Keratinocyte (primary cell): ENCODE measurements at regions not wholly inside any gene's neighbourhood (a gene's known extent, or its start where the extent isn't known, plus 50 kb on each side); places are given as distances from the start of the nearest gene placed in this dataset.

Experiments
- DNase-seq: peaks from one replicate; pipeline ENCODE4 v3.0.0-alpha.2; 2011; ENCODE audit warnings: low read depth, missing footprints, low spot score
- FAIRE-seq: peaks from 2 replicates; lab custom pipeline; 2011; peaks lifted over from hg19 to GRCh38; lab: Jason Lieb, UNC
- H2AFZ ChIP-seq: 2 replicates; pipeline ENCODE4 v1.6.0; 2012; ENCODE audit warnings: low read length, control low read depth, inconsistent platforms; ENCODE audit not compliant: control insufficient read depth
- H3K27ac ChIP-seq: 2 replicates; pipeline ENCODE4 v1.5.1; 2011; ENCODE audit warnings: low read length; ENCODE audit not compliant: control insufficient read depth, insufficient read depth
- H3K27me3 ChIP-seq: 3 replicates; pipeline ENCODE4 v1.6.0; 2011; ENCODE audit warnings: low read length; ENCODE audit not compliant: control insufficient read depth, insufficient read depth; ENCODE audit errors: extremely low read depth
- H3K36me3 ChIP-seq, 2 experiments: 2 replicates in 1 of 2; 3 replicates in 1 of 2; pipeline ENCODE4 v1.5.1; 2011; ENCODE audit warnings: low read length in 2 of 2, mild to moderate bottlenecking in 1 of 2; ENCODE audit not compliant: control insufficient read depth in 2 of 2, insufficient read depth in 2 of 2; ENCODE audit errors: extremely low read depth in 1 of 2
- H3K4me1 ChIP-seq: 3 replicates; pipeline ENCODE4 v1.5.1; 2011; ENCODE audit warnings: low read length; ENCODE audit not compliant: control insufficient read depth, insufficient read depth; ENCODE audit errors: extremely low read depth
- H3K4me2 ChIP-seq: 3 replicates; pipeline ENCODE4 v1.6.0; 2011; ENCODE audit warnings: low read depth, low read length; ENCODE audit not compliant: control insufficient read depth, insufficient read depth; ENCODE audit errors: extremely low read depth
- H3K4me3 ChIP-seq, 3 experiments: fragments of 200-600 bp in 1 of 3; sonication (generic) in 1 of 3; 2 replicates in 2 of 3; 3 replicates in 1 of 3; pipeline ENCODE4 v1.5.1; 2011 to 2016; ENCODE audit warnings: low read length in 3 of 3, mild to moderate bottlenecking in 3 of 3, control low read depth in 2 of 3, inconsistent platforms in 1 of 3, low read depth in 1 of 3, mixed read lengths in 1 of 3, mixed run types in 1 of 3, moderate library complexity in 1 of 3; ENCODE audit not compliant: control insufficient read depth in 2 of 3, insufficient read depth in 2 of 3; ENCODE audit errors: extremely low read depth in 1 of 3
- H3K79me2 ChIP-seq: 2 replicates; pipeline ENCODE4 v1.6.0; 2012; ENCODE audit warnings: low read length; ENCODE audit not compliant: control insufficient read depth, insufficient read depth
- H3K9ac ChIP-seq: 3 replicates; pipeline ENCODE4 v1.6.0; 2011; ENCODE audit warnings: low read length; ENCODE audit not compliant: control insufficient read depth, insufficient read depth; ENCODE audit errors: extremely low read depth
- H3K9me1 ChIP-seq: 3 replicates; pipeline ENCODE4 v1.6.0; 2011; ENCODE audit warnings: low read length; ENCODE audit not compliant: control insufficient read depth, insufficient read depth; ENCODE audit errors: extremely low read depth
- H3K9me3 ChIP-seq: 2 replicates; pipeline ENCODE4 v1.5.1; 2012; ENCODE audit warnings: low read depth, low read length; ENCODE audit not compliant: control insufficient read depth
- H4K20me1 ChIP-seq: 3 replicates; pipeline ENCODE4 v1.6.0; 2011; ENCODE audit warnings: low read length; ENCODE audit not compliant: control insufficient read depth, insufficient read depth; ENCODE audit errors: extremely low read depth
- CTCF ChIP-seq, 3 experiments: IDR thresholded peaks in 1 of 3; conservative IDR thresholded peaks in 1 of 3; optimal IDR thresholded peaks in 1 of 3; 2 replicates in 2 of 3; 3 replicates in 1 of 3; pipeline versions ENCODE3 to v1.5.1; 2011; ENCODE audit warnings: low read length in 3 of 3, mild to moderate bottlenecking in 3 of 3, moderate library complexity in 2 of 3, control low read depth in 1 of 3, inconsistent platforms in 1 of 3; ENCODE audit not compliant: insufficient read depth in 2 of 3; ENCODE audit errors: extremely low read depth in 1 of 3
- EZH2 ChIP-seq: IDR thresholded peaks from one replicate; pipeline ENCODE4 v1.6.1; 2012; ENCODE audit warnings: inconsistent platforms, mild to moderate bottlenecking, low read length, moderate library complexity
- dilution Hi-C: fragments of 300-500 bp; cut with MboI; formaldehyde crosslinking; loops from one replicate; pipeline ENCODE4 v1.7.0; 2020; ENCODE audit warnings: low sequenced_read_pairs; ENCODE audit not compliant: extremely low pct_ligation_motif_present

GRCh38 chr13:26824581-26824980, 64.0 kb upstream of the GPR12 start:
- Histone ChIP-seq H3K27ac (no peak overlapping the region), H3K27me3 (no peaks in the 10 kb centered on the region), H3K36me3 (no peaks in the 10 kb centered on the region), H2AFZ (no peak overlapping the region), H3K9me3 (no peaks in the 10 kb centered on the region), H3K9ac (no peak overlapping the region), H3K4me1 (no peaks in the 10 kb centered on the region), H4K20me1 (no peaks in the 10 kb centered on the region), H3K79me2 (no peaks in the 10 kb centered on the region), H3K9me1 (no peaks in the 10 kb centered on the region), H3K4me2 (no peak overlapping the region), H3K4me3 (no peak overlapping the region)
- DNase-seq (no peak), FAIRE-seq (no peak)
- dilution Hi-C loops: no loop called here
- TF ChIP-seq CTCF (optimal IDR thresholded peaks at IDR 0.05 in 1 of 3, IDR thresholded peaks at IDR 0.05 in 1 of 3, conservative IDR thresholded peaks at IDR 0.05 in 1 of 3; ENCODE audit: extremely low read depth in 1 of 3, insufficient read depth in 2 of 3, low read length in 3 of 3) (no peak), EZH2 (no peak)

- no peaks in the 10 kb centered on the region for H3K36me3 ChIP-seq
- H3K27ac ChIP-seq: no peak overlapping the region
- no peaks in the 10 kb centered on the region for H4K20me1 ChIP-seq
- H3K4me1 ChIP-seq: no peaks in the 10 kb centered on the region
- no peaks in the 10 kb centered on the region for H3K79me2 ChIP-seq
- DNase-seq (no peak), FAIRE-seq (no peak)
- H3K9ac ChIP-seq: no peak overlapping the region
- dilution Hi-C loops: no loop called here
- H3K4me2 ChIP-seq: no peak overlapping the region
- H3K4me3 ChIP-seq: no peak overlapping the region
- no peaks in the 10 kb centered on the region for H3K27me3 ChIP-seq
- H3K9me3 ChIP-seq: no peaks in the 10 kb centered on the region
- no peak overlapping the region for H2AFZ ChIP-seq
- no peak for TF ChIP-seq EZH2
- no peak for TF ChIP-seq CTCF (optimal IDR thresholded peaks at IDR 0.05 in 1 of 3, IDR thresholded peaks at IDR 0.05 in 1 of 3, conservative IDR thresholded peaks at IDR 0.05 in 1 of 3; ENCODE audit: extremely low read depth in 1 of 3, insufficient read depth in 2 of 3, low read length in 3 of 3)
- H3K9me1 ChIP-seq: no peaks in the 10 kb centered on the region
These were observed 61.6 kb upstream of the GPR12 start for GRCh38 chr13:26822146-26822545.
